GM19239 (cell line): ENCODE measurements at regions not wholly inside any gene's neighbourhood (a gene's known extent, or its start where the extent isn't known, plus 50 kb on each side); places are given as distances from the start of the nearest gene placed in this dataset.

ENCODE experiments used
- DNase-seq: peaks from one replicate; pipeline ENCODE4 v3.0.0; 2011; ENCODE audit warnings: low spot score; ENCODE audit not compliant: insufficient read length
- FAIRE-seq: peaks from 2 replicates; lab custom pipeline; 2011; peaks lifted over from hg19 to GRCh38; lab: Jason Lieb, UNC

GRCh38 chr5:89883967-89884366 is 525.6 kb downstream of the CETN3 start:
- no peak for DNase-seq

GRCh38 chr5:89878140-89879132 is 531.1 kb downstream of the CETN3 start:
- DNase-seq, result no peak
- FAIRE-seq, result no peak

More at GRCh38 chr5:89883967-89884366, 525.6 kb downstream of the CETN3 start:
- no peak for FAIRE-seq

- DNase-seq, result no peak
- no peak for FAIRE-seq
Measured at GRCh38 chr5:89871906-89872305, 537.6 kb downstream of the CETN3 start.

GRCh38 chr5:89869346-89869745 is 540.2 kb downstream of the CETN3 start:
- no peak for FAIRE-seq
- no peak for DNase-seq

- DNase-seq (no peak), FAIRE-seq (no peak)
Measured at GRCh38 chr5:89866410-89866809, 543.1 kb downstream of the CETN3 start.

- DNase-seq (no peak), FAIRE-seq (no peak)
Measured at GRCh38 chr5:89864941-89865340, 544.6 kb downstream of the CETN3 start.

GRCh38 chr5:89857790-89858189 is 551.8 kb downstream of the CETN3 start:
- DNase-seq (no peak), FAIRE-seq (no peak)

GRCh38 chr5:89855417-89855816 is 554.1 kb downstream of the CETN3 start:
- DNase-seq, result no peak
- no peak for FAIRE-seq

GRCh38 chr5:89851911-89852310 is 557.6 kb downstream of the CETN3 start:
- no peak for FAIRE-seq
- DNase-seq, result no peak

GRCh38 chr5:89850513-89850865 is 559.1 kb downstream of the CETN3 start:
- FAIRE-seq (no peak), DNase-seq (no peak)

- DNase-seq, result no peak
- FAIRE-seq, result no peak
Measured at GRCh38 chr5:89849830-89850512, 559.6 kb downstream of the CETN3 start.

GRCh38 chr5:89847743-89848142 is 561.8 kb downstream of the CETN3 start:
- FAIRE-seq (no peak), DNase-seq (no peak)

- FAIRE-seq, result no peak
Measured at GRCh38 chr5:89844548-89844947, 565.0 kb downstream of the CETN3 start.

GRCh38 chr5:89842531-89842930 is 567.0 kb downstream of the CETN3 start:
- DNase-seq (no peak), FAIRE-seq (no peak)

More at GRCh38 chr5:89844548-89844947, 565.0 kb downstream of the CETN3 start:
- DNase-seq, result no peak

GRCh38 chr5:89840906-89841305 is 568.6 kb downstream of the CETN3 start:
- no peak for FAIRE-seq
- DNase-seq, result no peak

GRCh38 chr5:89830691-89831090 is 578.9 kb downstream of the CETN3 start:
- DNase-seq (no peak), FAIRE-seq (no peak)

GRCh38 chr5:89827960-89828359 is 581.6 kb downstream of the CETN3 start:
- FAIRE-seq, result no peak
- no peak for DNase-seq

- FAIRE-seq (no peak), DNase-seq (no peak)
Measured at GRCh38 chr5:89827359-89827758, 582.2 kb downstream of the CETN3 start.

GRCh38 chr5:89826938-89827337 is 582.6 kb downstream of the CETN3 start:
- FAIRE-seq (no peak), DNase-seq (no peak)

- FAIRE-seq (no peak), DNase-seq (no peak)
Measured at GRCh38 chr5:89823046-89823445, 586.5 kb downstream of the CETN3 start.

- DNase-seq (no peak), FAIRE-seq (no peak)
Measured at GRCh38 chr5:89817841-89818240, 591.7 kb downstream of the CETN3 start.
